NCI-H526 (cell line): ENCODE measurements at regions not wholly inside any gene's neighbourhood (a gene's known extent, or its start where the extent isn't known, plus 50 kb on each side); places are given as distances from the start of the nearest gene placed in this dataset.
"Not testable (repeated sequence)": the region's sequence is repeated elsewhere in the genome, so short reads cannot be mapped to it uniquely, and the experiment has no call there.

ENCODE experiments used
- DNase-seq, 2 experiments: peaks; one replicate each; lab custom pipeline; 2025; lab: John Stamatoyannopoulos, UW

DNA sequence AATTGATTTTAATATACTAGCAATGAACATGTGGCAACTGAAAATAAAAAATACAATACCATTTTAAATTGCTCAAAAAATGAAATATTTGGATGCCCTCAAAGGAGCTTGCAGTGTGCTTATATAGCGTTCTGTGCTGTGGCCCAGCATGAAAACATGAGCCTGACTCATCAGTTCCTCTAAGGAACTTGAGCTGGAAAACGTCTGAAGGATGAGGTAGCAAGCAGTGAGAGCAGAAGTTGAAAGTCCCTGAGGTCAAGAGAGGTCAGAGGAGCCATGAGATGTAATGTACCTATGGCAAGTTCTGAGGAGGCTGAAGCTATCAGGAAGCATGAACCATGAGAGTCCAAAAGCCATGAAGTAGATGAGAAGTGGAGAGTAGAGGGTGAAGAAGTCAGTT, 59.7 kb downstream of the HMGB3 start:
- no peak for DNase-seq

DNA sequence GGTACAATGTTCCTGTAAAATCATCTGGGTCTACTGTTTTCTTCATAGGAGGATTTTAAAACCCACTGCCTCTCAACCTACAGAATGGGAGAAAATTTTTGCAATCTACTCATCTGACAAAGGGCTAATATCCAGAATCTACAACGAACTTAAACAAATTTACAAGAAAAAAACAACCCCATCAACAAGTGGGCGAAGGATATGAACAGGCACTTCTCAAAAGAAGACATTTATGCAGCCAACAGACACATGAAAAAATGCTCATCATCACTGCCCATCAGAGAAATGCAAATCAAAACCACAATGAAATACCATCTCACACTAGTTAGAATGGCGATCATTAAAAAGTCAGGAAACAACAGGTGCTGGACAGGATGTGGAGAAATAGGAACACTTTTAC, 83.2 kb downstream of the HMGB3 start:
- not testable (repeated sequence) for DNase-seq

DNA sequence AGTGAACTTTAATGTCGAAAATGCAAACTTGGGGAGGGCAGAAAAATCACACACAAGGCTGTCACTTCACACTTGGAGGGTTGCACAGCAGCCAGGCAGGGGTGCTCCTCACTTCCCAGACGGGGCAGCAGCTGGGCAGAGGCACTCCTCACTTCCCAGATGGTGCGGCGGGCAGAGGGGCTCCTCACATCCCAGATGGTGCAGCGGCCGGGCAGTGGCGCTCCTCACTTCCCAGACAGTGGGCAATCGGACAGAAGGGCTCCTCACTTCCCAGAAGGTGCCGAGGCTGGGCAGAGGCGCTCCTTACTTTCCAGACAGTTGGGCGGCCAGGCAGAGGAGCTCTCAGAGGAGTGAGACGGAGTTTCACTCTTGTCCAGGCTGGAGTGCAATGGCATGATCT, 90.6 kb downstream of the HMGB3 start:
- no peak for DNase-seq

GRCh38 chrX:151081016-151081415, 95.4 kb upstream of the GPR50 start:
- DNase-seq = no peak

GRCh38 chrX:151082077-151082948, 94.1 kb upstream of the GPR50 start:
- DNase-seq = peak; percentile 2 to 76

GRCh38 chrX:151084454-151084853, 91.9 kb upstream of the GPR50 start:
- DNase-seq = no peak

DNA sequence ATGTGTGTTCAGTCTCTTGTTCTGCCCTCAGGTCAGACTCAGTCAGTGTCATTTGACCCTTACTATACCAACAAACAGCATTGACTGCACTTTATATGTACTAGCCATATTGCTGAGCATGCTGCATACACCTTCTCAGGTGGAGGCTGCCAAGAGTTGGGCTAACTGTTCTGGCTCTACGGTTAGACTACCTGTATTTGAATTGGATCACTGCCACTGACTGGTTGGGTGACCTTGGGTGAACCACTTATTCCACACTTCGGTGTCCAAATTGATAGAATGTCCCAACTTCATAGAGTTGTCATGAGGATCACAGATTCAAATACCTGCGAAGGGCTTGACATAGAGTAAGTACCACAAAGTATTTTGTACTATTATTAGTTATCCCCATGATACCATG, 91.2 kb upstream of the GPR50 start:
- no peak for DNase-seq

DNA sequence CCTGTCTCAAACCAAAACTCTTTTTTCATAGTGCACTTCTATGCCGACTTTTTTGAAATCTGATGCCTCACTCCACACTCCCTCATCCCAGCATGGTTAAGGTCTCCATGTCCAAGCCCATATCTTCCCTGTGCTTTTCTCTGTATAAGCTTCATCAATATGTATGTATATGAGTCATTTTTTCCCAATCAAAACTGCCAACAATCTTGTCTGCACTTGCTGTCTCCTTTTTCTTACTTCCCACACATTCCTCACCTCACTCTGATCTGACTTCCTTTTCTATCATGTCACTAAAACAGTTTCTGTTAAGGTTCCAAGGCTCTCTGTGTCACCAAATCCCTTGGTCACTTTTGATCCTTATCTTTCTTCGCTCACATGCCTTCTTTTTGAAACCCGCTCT, 88.2 kb upstream of the GPR50 start:
- no peak for DNase-seq

DNA sequence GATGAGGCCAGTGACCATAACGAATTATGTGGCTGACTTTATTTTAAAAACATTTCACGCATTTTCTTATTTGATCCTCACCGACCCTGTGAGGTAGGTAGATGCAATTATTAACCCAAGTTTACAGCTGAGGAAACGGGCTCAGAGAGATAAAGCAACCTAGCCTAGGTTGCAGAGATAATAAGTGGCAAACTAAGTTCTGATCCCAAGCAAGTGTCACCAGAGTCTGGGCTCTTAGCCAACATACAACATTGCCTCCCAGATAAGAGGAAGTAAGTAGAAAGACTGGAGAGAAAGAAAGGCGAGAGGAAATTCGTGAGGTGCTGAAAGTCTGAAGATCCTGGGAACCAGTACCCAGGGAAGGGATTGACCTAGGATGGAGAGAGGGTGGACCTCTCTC, 77.4 kb upstream of the GPR50 start:
- no peak for DNase-seq

DNA sequence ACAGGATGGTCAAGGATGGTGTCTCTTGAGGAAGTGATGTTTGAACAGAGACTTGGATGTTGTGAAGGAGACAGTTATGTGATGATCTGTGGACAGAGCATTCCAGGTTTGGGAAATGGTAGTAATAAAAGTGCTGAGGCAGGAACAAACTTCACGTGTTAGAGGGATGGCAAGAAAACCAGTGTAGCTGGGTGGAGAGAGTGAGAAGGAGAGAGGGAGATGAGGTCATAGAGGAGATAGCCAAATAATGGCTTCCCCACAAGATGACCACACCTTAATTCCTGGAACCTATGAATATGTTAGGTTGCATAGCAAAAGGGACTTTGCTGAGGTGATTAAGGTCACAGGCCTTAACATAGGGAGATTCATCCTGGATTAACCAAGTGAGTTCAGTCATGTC, 75.6 kb upstream of the GPR50 start:
- DNase-seq = no peak

GRCh38 chrX:151113200-151113599, 63.2 kb upstream of the GPR50 start:
- not testable (repeated sequence) for DNase-seq
